ENCODE measurements at regions not wholly inside any gene's neighbourhood (a gene's known extent, or its start where the extent isn't known, plus 50 kb on each side); places are given as distances from the start of the nearest gene placed in this dataset.

GRCh38 chr14:104374718-104375080, 204.9 kb upstream of the C14orf180 start:
- TF ChIP-seq CTCF (IDR thresholded peaks at IDR 0.05) = no peak
- TF ChIP-seq POLR2A (IDR thresholded peaks at IDR 0.05) = no peak

Data from adrenal gland (tissue), 5 donors.